ENCODE measurements at regions not wholly inside any gene's neighbourhood (a gene's known extent, or its start where the extent isn't known, plus 50 kb on each side); places are given as distances from the start of the nearest gene placed in this dataset.

DNA sequence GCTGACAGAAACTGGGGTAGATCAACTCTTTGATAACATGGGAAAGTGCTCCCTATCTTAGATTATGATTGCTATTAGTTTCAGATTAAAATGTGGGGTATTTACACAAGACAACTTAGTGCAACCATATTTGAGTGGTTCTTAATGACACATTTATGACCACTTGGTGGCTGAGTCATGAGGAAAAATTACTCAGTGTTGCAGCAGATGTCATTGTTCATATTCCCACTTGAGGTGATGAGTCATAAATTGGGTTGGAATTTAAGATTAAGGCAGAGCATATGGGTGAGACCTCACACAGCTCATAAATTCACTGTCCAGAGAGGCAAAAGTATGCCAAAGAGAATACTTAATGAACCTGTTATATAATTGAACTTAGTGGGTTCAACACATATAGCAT lies 408.3 kb downstream of the DMRT2 start:
- Histone ChIP-seq H3K36me3 (ENCODE audit: control insufficient read depth, insufficient read depth, low read length) (no peaks in the 10 kb centered on the region), H3K27me3 (ENCODE audit: control insufficient read depth, insufficient read depth, low read length) (no peaks in the 10 kb centered on the region), H3K9me3 (replicated peaks; ENCODE audit: control insufficient read depth, low read depth, low read length) (no peaks in the 10 kb centered on the region), H3K4me1 (ENCODE audit: control insufficient read depth, insufficient read depth, low read length) (peaks cover 9% of the 10 kb centered on the region), H3K27ac (ENCODE audit: low read length) (no peak overlapping the region), H3K4me3 (ENCODE audit: low read length) (no peak overlapping the region)
- DNase-seq = peak; percentile 60

DNA sequence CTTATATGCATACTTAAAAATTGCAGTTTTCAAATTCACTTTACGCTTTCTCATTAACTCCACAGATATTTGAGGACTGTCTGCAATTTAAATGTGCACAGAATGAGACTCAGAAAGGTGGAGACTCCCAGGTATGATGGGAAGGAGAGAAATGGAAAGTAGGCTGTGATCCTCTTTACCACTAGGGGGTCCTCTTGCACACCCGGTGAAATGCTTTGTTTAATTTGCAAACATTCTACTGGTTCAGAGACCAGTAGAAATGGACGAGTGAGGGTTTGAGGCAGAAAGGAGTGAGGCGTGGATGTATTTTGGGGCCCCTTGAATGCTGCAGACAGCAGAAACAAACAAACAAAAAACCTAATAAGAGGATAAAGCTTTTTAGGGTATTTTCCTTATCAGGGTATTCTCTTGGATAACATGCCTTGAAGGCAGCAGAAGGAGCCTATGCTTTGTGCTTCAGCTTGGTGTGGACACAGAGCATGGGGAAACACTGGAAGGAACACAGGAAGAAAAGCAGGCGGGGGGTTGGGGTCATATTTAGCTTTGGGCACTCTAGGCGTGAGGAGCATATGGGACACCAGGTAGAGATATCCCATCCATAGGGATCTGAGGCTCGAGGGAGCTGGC lies 410.1 kb downstream of the DMRT2 start:
- H3K4me3 ChIP-seq (ENCODE audit: low read length) = no peak overlapping the region
- WGBS (ENCODE audit: insufficient coverage) = 93% methylated on average over 3 of the region's 7 CpGs
- no peaks in the 10 kb centered on the region for H3K27me3 ChIP-seq (ENCODE audit: control insufficient read depth, insufficient read depth, low read length)
- no peak for DNase-seq
- H3K27ac ChIP-seq (ENCODE audit: low read length) = no peak overlapping the region
- peaks cover 2% of the 10 kb centered on the region for H3K4me1 ChIP-seq (ENCODE audit: control insufficient read depth, insufficient read depth, low read length)
- no peaks in the 10 kb centered on the region for H3K9me3 ChIP-seq (replicated peaks; ENCODE audit: control insufficient read depth, low read depth, low read length)
- H3K36me3 ChIP-seq (ENCODE audit: control insufficient read depth, insufficient read depth, low read length) = no peaks in the 10 kb centered on the region

DNA sequence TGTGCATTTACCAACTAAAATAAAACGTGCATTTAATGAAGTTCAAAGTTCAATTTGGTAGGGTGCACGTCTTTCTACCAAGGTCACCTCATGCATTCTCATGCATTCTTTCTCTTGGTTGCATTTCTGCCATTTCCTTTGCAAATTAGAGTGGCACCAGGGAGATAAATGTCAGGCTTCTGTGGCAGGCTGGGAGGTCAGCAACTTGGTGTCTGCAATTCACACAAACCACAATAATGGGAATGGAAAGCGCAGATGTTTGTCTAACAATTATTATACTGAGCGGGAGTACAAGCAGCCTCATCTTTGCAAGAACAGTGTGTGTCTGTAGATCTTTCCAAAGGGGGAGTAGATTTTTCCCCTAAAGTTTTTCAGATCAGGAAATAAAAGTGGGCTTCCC lies 411.7 kb downstream of the DMRT2 start:
- no CpG with 5 or more reads among the region's 4 CpGs for WGBS (ENCODE audit: insufficient coverage)

DNA sequence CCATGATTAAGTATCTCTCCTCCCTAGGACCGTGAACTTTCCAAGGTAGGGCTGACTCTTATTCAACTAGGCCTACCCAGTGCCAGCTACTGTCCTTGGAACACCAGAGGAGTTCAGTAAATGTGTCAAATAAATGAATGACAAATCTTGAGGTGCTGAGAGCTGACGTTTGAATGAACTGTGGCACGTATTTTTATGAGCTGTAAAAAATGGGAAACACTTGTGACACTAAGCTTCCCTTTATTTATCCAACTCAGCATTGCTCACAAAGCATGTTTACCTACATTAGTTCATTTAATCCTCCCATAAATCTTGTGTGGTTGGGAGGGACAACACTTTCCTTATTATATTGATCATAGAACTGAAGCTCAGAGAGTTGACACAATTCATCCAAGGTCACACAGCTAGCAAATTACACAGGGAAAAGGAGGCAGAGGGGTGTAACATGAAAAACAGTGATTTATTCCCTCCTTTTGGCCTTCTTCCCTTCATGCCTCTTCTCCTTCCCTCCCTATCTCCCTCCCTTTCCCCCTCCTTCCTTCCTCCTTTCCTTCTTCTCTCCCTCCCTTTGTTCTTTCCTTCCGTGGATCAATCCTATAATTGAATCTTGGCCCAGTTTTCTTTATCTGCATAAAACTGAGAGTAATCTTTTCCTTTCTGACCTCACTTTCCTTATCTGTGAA lies 412.6 kb downstream of the DMRT2 start:
- WGBS (ENCODE audit: insufficient coverage) = no CpG with 5 or more reads among the region's 4 CpGs
- Histone ChIP-seq H3K4me1 (ENCODE audit: control insufficient read depth, insufficient read depth, low read length) (no peaks in the 10 kb centered on the region), H3K4me3 (ENCODE audit: low read length) (no peak overlapping the region), H3K27ac (ENCODE audit: low read length) (no peak overlapping the region), H3K36me3 (ENCODE audit: control insufficient read depth, insufficient read depth, low read length) (no peaks in the 10 kb centered on the region), H3K9me3 (replicated peaks; ENCODE audit: control insufficient read depth, low read depth, low read length) (no peaks in the 10 kb centered on the region), H3K27me3 (ENCODE audit: control insufficient read depth, insufficient read depth, low read length) (no peaks in the 10 kb centered on the region)
- DNase-seq = no peak

More for the DNA sequence above, 411.7 kb downstream of the DMRT2 start:
- Histone ChIP-seq H3K27ac (ENCODE audit: low read length) (no peak overlapping the region), H3K4me3 (ENCODE audit: low read length) (no peak overlapping the region), H3K36me3 (ENCODE audit: control insufficient read depth, insufficient read depth, low read length) (no peaks in the 10 kb centered on the region), H3K27me3 (ENCODE audit: control insufficient read depth, insufficient read depth, low read length) (no peaks in the 10 kb centered on the region), H3K4me1 (ENCODE audit: control insufficient read depth, insufficient read depth, low read length) (no peaks in the 10 kb centered on the region), H3K9me3 (replicated peaks; ENCODE audit: control insufficient read depth, low read depth, low read length) (no peaks in the 10 kb centered on the region)
- no peak for DNase-seq

DNA sequence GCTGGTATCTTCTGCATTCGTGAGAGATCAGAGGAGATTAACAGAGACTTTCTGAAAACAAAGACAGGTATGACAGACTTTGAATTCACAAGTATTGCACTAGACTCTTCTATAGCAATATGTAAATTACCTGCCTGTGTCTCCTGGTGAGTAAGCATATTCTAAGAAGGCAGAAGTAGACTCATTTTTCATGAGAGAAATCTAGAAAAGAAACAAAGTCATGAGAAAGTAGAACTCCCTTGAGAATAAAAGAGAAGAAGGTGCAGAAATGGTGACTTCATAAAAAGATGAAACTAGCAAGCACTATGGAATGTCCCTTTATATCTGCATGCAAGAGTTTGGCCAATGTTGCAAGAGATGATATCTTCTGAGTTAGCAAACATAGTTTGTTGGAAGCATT lies 419.8 kb downstream of the DMRT2 start:
- no peaks in the 10 kb centered on the region for H3K27me3 ChIP-seq (ENCODE audit: control insufficient read depth, insufficient read depth, low read length)
- H3K4me1 ChIP-seq (ENCODE audit: control insufficient read depth, insufficient read depth, low read length) = no peaks in the 10 kb centered on the region
- no peak overlapping the region for H3K4me3 ChIP-seq (ENCODE audit: low read length)
- no peaks in the 10 kb centered on the region for H3K36me3 ChIP-seq (ENCODE audit: control insufficient read depth, insufficient read depth, low read length)
- no peak for DNase-seq
- WGBS (ENCODE audit: insufficient coverage) = no CpG with 5 or more reads among the region's 1 CpG
- no peaks in the 10 kb centered on the region for H3K9me3 ChIP-seq (replicated peaks; ENCODE audit: control insufficient read depth, low read depth, low read length)
- no peak overlapping the region for H3K27ac ChIP-seq (ENCODE audit: low read length)

DNA sequence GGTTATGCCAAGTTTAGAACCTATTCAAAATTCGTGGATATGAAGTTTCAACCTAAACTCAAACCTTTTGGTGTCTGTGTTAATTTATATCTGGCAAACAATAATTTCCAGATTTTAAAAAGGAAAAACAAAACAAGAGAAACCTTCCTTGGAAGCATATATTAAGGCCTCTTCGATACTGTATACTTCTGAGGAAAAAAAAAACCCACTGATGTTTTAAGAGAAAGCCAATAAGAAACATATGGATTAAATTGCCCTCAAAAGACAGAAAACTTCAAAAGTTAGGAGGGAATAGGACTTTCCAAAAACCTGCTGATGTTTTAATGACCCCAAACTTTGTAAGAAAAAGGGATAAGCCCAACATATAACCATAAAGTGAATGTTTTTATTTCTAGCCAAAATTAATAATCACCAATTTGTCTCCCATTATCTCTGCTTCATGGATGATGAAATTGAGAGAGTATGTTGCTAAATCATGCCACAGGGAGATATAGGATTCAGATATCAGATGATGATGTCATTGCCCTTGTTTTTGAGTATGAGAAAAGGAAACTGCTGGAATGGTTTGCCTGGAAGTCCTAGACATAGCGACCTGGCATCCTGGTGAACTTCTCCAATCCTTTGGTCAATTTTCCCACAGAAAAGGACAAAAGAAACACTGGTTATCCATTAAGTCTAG lies 423.9 kb downstream of the DMRT2 start:
- Histone ChIP-seq H3K27me3 (ENCODE audit: control insufficient read depth, insufficient read depth, low read length) (no peaks in the 10 kb centered on the region), H3K9me3 (replicated peaks; ENCODE audit: control insufficient read depth, low read depth, low read length) (no peaks in the 10 kb centered on the region), H3K36me3 (ENCODE audit: control insufficient read depth, insufficient read depth, low read length) (no peaks in the 10 kb centered on the region), H3K27ac (ENCODE audit: low read length) (peak overlapping the region; percentile 15), H3K4me3 (ENCODE audit: low read length) (no peak overlapping the region), H3K4me1 (ENCODE audit: control insufficient read depth, insufficient read depth, low read length) (no peaks in the 10 kb centered on the region)
- no CpG with 5 or more reads among the region's 3 CpGs for WGBS (ENCODE audit: insufficient coverage)
- peak; percentile 56 for DNase-seq

DNA sequence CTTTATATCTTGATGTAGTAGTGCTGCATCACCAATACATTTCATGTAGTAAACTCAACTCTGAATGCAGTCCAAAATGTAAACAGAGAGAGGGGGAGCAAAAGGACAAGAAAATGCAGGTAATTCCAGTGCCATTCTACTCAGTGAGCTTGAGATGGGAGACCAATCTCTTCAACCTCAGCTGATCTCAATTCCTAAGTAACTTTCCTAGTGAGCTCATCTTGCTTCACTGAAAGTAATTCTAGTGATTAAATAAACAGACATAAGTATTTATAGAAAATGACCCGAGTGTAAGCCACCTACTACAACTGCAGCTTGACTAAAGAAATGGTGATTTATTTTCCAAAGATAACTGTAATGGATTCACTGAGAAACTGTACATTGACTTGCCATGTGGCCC lies 424.5 kb downstream of the DMRT2 start:
- no CpG with 5 or more reads among the region's 1 CpG for WGBS (ENCODE audit: insufficient coverage)
- H3K36me3 ChIP-seq (ENCODE audit: control insufficient read depth, insufficient read depth, low read length) = no peaks in the 10 kb centered on the region
- H3K27ac ChIP-seq (ENCODE audit: low read length) = peak overlapping the region; percentile 15
- H3K9me3 ChIP-seq (replicated peaks; ENCODE audit: control insufficient read depth, low read depth, low read length) = no peaks in the 10 kb centered on the region
- no peaks in the 10 kb centered on the region for H3K27me3 ChIP-seq (ENCODE audit: control insufficient read depth, insufficient read depth, low read length)
- no peak overlapping the region for H3K4me3 ChIP-seq (ENCODE audit: low read length)
- DNase-seq = peak; percentile 31
- H3K4me1 ChIP-seq (ENCODE audit: control insufficient read depth, insufficient read depth, low read length) = no peaks in the 10 kb centered on the region

DNA sequence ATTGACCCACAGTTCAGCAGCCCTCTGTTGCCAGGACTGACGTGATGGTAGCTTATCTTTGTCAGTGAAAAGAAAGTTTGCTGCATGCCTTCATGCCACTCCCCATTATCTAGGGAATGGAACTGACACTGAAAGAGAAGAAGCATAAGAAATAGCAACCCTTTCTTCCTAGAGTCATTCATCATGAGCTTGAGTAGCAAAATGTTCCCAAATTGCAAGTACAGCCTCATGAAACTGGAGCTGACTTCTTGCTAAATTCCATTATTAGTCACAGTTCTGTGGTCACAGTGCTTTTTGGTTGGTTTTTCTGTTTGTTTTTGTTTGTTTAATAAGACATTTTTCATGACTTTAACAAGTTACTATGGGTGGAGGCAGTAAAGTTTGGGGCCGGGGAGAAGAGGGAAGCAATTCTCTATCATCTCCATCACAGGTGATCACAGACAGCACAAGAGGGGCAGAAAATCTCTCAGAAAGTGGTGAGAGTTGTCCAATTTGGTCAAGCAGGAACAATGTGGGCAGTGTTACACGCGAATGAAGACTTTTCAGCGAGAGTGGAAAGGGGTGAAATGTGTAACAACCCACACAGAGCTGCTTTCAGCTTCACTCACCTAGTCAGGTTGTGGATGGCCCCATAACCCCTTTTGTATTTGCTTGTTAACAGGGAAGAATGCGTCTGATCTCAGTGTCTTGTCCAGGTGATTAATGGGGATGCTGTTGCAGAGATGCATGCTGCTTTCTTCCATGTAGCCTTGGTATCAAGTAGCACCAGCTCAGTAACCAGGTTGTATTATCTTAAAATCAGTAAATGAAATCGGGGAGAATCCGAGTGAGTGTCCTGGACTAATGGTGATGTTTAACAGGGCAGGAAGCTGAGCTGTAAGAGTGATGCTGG lies 440.4 kb downstream of the DMRT2 start:
- peak overlapping the region; percentile 16 for H3K27ac ChIP-seq (ENCODE audit: low read length)
- H3K9me3 ChIP-seq (replicated peaks; ENCODE audit: control insufficient read depth, low read depth, low read length) = no peaks in the 10 kb centered on the region
- peak; percentile 28 for DNase-seq
- H3K36me3 ChIP-seq (ENCODE audit: control insufficient read depth, insufficient read depth, low read length) = no peaks in the 10 kb centered on the region
- H3K4me3 ChIP-seq (ENCODE audit: low read length) = no peak overlapping the region
- H3K27me3 ChIP-seq (ENCODE audit: control insufficient read depth, insufficient read depth, low read length) = no peaks in the 10 kb centered on the region
- peaks cover 9% of the 10 kb centered on the region for H3K4me1 ChIP-seq (ENCODE audit: control insufficient read depth, insufficient read depth, low read length)
- 70% methylated on average over 2 of the region's 8 CpGs for WGBS (ENCODE audit: insufficient coverage)

DNA sequence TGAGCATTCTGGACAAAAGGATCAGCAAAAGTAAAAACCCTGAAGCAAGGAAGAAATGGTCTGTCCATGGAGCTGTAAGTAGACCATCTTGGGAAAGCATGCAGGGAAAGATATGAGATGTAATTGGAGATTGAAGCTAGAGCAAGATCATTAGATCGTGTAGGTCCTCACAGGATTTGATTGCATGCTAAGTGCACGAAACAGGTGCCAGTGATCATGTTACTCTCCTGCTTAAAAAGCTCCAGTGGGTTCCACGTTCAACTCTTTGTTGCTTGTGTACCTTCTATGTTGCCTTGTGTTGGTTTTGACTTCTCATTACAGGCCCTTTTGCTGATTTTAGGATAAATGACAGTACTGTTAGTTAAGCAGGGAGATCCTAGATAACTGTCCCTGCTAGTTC lies 442.0 kb downstream of the DMRT2 start:
- no peaks in the 10 kb centered on the region for H3K27me3 ChIP-seq (ENCODE audit: control insufficient read depth, insufficient read depth, low read length)
- 44% methylated on average over 2 of the region's 3 CpGs for WGBS (ENCODE audit: insufficient coverage)
- peaks cover 9% of the 10 kb centered on the region for H3K4me1 ChIP-seq (ENCODE audit: control insufficient read depth, insufficient read depth, low read length)
- H3K36me3 ChIP-seq (ENCODE audit: control insufficient read depth, insufficient read depth, low read length) = no peaks in the 10 kb centered on the region
- H3K27ac ChIP-seq (ENCODE audit: low read length) = no peak overlapping the region
- no peaks in the 10 kb centered on the region for H3K9me3 ChIP-seq (replicated peaks; ENCODE audit: control insufficient read depth, low read depth, low read length)
- peak; percentile 20 for DNase-seq
- no peak overlapping the region for H3K4me3 ChIP-seq (ENCODE audit: low read length)
